ENCODE measurements at regions not wholly inside any gene's neighbourhood (a gene's known extent, or its start where the extent isn't known, plus 50 kb on each side); places are given as distances from the start of the nearest gene placed in this dataset.
A peak's percentile ranks its signal among the peaks of the same experiment; 100 is the strongest.

DNA sequence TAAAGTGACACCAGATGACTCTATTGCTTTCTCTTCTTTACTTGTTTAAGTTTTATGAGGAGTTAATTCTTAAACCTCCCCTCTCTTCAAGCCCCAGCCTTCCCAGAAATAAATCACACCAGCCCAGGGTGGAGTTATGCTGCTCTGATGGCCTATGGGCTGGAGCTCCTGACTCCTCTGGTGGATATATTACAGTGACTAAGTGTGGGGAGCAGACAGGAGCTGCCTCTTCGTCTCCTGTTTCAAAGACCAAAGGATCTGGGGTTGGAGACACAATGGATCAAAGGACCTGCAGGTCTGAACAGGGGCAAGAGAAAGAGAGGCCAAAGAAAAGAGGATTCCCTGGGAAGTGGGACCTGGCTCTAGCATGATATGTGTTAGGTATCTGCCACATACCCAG, 312.0 kb upstream of the MSX2 start:
- no peak for DNase-seq (ENCODE audit: low read depth)

DNA sequence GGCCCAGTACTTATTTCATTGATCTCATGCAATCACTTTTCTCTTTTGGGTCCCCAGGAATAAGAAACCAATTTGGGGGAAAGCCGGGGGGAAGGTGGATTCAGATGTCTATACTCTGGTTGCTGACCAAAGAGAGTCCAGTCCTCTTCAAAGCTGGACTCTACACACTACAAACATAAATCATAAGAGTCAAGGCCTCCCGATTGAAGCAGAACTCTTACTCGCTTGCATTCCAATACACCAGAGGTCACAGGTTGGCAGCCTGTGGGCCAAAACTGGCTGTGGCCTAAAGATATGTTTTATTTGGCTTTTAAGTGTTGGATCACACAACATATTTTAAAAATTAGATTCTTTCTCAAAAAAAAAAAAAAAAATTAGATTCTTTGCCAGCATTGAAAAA, 311.4 kb upstream of the MSX2 start:
- DNase-seq (ENCODE audit: low read depth), result peak; percentile 33

DNA sequence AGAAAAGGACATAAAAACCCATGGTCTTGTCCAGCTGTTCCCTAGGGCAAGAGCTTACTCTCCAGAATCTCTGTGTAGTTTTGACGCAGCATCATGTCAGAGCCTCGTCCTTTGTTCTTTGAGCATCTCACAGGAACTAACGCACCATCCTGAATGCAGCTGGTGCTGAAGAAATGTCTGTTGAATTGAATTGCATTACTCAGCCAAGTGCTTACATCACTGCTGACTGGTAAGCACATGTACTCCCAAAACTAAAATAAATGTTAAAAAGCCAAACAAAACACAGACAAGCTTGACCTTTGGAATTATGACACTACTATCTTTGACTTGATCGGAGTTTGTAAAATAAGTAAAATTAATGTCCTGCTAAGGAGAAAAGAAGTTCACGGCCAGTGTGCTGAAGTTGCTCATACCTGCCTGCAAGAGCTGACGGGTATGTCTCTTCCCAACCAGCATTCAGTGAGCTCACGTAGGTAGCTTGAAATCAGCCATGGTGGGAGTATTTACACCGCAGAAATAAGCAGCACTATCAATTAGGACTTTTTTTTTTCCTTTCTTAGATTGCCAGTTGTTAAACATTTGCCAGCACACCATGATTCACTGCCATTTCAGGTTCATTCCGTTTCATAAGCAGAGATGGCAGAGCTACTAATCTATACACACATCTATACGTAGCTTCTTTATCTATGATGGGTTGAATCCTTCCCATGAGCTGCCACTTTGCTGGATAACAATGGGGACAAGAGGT, 310.6 kb upstream of the MSX2 start:
- DNase-seq (ENCODE audit: low read depth), result peak; percentile 73

DNA sequence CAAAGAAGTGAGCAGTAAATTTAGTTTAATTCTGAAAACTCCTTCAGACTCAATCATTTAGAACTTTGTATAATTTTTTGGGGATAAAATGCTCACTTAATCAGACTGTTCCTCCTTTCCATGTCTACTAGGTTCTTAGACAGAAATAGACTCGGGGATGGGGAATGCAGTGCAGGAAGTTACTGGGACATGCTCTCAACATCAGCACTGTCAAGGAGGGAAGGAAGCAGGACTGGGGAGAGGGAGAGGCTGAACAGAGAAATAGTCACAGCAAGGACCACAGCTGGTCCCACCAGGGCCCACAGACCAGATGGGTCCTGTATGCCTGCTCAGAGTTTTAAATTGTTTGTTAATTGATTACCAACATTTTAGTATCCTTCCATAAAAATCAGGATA, 310.1 kb upstream of the MSX2 start:
- no peak for DNase-seq (ENCODE audit: low read depth)

DNA sequence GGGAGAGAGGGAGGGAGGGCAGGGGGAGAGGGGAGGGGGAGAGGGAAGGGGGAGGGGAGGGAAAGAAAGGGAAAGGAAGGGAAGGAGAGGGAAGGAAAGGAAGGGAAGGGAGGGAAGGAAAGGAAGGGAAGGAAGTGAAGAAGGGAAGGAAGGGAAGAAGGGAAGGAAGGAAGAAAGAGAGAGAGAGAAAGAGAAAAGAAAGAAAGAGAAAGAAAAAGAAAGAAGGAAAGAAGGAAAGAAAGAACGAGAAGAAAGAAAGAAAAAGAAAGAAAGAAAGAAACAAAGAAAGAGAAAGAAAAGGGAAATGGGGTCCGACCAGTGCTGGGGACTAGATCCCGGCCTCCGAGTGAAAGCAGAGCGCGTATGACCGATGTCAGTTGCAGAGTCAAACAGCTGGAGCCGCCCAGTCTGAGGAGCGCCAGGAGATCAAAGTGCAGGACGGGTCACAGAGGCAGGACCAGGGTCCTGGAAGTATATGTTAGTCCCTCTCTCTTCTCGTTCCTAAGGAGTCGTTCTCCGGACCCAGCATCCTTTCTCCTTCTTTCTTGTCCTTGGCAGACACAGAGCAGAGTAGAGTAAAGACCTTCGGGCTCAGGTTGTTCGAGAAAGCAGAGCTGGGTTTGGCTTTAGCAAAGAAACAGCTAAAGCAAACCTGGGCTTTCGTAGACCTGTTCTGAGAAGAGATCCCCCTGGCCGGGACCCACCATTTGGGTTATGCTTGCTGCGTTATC, 305.4 kb upstream of the MSX2 start:
- DNase-seq (ENCODE audit: low read depth), result no peak

DNA sequence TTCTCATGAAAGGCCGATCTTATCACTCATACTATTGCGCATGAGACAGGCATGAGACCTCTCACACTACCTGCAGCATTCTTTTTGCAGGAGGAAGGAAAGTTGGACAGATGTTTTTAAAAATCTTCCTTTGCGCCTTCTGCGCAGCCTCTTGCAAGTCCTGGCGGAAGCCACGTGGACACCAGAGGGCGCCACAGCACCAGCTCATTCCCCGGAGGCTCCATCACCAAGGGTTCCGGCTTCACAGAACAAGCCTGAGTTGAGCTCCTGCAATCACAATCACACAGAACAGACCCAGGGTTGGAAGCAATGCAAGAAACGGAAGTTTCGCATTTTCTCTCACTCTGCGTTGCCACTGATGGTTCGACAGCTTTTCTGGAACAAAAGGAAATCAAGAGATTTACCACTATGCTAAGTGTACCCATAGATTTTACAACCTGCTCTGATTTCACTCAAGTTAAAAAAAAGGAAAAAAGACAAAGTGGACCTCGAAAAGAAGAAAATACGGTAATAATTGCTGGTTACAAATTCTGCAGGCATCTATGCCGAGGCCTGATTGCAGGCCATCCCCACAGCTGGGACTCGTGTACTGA, 304.7 kb upstream of the MSX2 start:
- peak; percentile 74 for DNase-seq (ENCODE audit: low read depth)

DNA sequence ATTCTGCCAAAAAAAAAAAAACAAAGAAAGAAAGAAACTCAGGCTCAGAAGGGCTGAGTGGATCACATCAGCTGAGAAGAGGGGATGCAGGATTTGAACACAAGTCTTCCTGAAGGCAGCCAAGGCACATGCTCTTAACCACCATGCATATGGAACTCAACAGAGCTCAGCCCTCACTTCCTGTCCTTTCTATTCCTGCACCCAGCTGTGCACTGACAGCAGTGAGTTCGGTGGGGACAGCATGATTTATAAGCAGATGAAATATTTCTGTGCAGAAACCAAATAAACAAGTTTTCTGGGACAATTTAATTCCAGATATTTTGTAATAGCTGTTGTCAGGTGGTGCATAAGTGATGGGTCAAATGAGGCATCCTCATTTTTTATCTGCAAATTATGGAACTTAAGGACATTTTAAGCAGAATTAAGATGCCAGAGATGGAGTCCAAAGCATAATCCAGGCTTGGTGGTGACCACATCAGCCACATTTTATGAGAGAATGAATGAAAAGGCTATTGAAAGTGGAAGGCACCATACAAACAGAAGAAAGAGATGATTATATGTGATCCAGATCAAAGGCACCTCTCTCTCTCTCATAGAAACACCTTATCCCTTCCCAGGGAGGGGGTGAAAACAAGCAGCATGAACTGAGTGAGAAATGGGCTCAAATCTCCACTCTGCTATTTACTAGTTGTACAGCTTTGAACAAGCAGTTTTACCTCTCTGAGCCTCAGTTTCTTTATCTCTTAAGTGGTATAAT, 303.6 kb upstream of the MSX2 start:
- DNase-seq (ENCODE audit: low read depth), result no peak

DNA sequence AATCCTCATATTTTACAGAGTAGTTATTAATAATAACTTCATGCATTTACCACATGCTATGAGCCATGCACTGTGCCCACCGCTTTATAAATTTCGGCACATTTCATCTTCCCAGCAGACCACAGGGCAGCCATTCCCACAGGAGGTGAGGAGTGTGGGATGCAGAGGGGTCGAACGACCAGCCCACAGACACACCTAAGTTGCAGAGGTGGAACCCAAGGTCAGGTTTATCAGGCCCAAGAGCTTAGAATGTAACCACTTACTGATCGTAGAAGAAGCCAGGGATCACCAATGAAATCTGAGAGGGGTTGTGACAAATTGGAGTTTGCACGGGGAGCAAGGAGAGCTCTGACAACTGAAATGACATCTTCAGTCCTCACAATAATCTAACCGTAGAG, 303.0 kb upstream of the MSX2 start:
- DNase-seq (ENCODE audit: low read depth), result no peak

DNA sequence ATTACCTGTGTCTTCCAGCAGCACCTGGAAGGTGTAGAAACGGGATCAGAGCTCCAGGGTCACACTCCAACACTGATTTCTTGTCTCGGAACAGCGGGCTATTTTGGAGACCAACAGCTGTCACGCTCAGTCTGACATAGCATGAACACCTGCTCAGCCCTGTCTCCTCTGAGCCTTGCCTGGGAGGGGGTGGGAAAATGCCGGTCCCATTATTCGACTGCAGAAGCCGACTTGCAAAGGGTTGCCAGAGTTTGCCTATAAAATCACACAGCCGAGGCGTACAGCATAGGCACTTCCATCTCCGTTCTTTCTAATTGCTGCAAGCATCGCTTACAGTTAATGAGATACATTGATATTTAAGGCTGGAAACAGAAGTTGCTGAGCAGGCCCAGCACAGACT, 300.8 kb upstream of the MSX2 start:
- DNase-seq (ENCODE audit: low read depth), result no peak

DNA sequence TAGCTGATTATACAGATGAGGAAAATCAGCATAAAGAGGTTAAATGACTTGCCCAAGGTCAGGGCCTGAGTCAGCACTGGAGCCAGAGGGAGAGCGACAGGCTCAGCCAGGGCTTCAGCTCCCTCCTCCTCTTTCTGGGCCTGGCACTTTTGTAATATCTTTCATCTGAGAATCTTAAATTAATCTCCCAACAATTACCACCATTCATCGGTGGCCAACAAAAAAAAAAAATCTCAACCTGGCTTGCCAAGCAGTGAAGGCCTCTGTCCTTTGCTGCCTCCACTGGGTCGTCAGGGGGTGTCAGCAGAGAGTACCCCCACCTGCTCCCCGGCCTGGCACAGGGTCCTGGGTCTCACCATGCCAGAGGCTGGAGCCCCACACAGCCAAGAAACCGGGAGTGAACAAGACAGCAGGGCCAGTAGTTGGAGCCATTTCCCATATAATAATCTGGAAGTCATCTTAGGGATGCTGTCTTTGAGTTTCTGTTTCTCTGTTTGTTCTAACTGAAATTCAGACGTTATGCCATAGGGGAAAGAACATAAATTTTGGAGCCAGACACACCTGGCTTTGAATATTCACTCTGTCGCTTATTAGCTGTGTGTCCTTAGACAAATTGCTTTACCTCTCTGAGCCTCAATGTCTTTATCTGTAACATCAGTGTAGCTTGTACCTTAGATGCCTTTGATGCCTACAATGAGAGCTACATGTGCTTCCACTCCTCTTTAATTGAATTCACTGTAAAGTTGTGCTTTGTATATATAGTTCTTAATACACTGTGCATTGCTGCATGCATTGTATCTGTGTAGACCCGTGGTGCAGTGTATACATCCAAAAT, 299.9 kb upstream of the MSX2 start:
- DNase-seq (ENCODE audit: low read depth), result no peak

DNA sequence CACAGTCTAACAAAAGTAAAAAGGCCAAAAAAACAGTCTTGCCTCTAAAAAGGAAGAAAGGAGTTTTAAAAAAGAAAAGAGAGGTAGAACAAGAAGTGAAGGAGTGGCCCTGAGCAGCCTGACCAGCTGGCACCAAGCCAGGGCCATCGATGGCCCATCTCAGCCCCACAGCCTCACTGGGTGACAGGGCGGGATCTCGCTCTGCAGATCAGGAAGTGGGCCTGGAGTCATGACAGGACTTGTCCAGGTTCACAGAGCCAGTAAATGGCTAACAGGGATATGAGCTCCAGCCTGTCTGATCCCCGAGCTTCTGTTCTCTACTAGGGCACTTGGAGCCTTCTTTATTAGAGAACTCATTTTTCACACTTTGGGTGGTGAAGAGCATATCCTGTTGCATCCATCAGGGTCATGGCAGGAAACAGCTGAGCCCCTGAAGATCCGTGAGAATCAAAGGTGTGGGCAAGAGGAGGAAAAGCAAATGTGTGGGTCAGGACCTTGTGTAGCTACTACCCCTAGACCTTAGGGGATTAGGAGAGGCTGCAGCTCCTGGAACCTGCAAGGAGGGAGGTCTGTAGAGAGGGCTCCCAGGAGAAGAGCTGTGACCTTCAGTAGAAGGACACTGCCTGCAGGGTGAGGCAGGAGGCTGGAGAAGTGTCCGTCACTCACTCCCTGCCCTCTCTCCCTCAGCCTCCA, 299.0 kb upstream of the MSX2 start:
- DNase-seq (ENCODE audit: low read depth), result no peak

DNA sequence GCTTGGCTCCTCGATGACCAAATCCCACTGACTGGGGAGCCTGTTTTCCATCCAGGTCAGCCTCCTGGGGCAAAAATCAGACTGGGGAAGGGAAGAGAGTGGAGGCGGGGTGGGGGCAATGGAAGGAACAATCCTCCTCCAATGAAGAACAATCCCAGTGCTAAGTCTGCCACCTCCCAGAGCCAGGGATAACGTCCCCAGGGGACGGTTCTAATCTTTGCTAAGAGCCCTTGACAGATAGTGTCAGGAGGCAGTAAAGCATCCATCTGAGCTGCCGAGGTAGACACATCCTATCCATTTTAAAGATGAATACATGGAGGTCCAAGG, 298.5 kb upstream of the MSX2 start:
- DNase-seq (ENCODE audit: low read depth), result no peak

DNA sequence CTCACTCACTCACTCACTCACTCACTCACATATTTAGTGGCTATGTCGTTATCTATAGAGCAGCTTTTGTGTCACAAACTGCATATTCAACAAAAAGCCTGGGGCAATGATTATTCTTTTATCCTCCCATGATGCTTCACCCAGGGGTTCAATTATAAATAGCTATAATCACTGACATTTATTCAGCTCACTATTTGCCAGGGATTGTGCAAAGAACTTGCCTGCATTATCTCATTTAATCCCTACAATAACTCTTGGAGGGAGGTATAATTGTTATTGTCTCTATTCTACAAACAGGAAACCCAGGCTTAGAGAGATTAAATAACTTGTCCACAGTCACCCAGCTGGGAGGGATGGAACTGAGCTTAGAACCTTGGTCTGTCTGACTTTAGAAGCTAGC, 298.0 kb upstream of the MSX2 start:
- DNase-seq (ENCODE audit: low read depth), result no peak

DNA sequence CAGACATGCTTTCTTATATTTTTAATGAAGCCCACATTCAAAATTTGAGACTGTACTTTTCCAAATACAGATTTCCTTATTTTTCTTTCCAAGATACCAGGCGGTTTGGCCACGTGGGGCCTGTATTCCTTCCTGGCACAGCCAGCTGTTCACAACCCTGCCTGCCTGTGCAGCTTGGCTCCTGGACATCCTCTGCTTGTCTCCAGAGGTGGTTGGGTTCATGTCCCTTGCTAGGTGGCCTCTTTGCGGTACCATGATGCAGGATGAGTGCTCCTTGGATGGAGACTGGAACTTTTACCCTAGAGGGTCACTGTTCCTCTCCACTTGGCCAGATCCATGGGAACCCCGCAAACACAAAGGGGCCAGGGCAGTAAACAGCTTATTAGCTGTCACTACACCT, 297.5 kb upstream of the MSX2 start:
- DNase-seq (ENCODE audit: low read depth), result no peak

DNA sequence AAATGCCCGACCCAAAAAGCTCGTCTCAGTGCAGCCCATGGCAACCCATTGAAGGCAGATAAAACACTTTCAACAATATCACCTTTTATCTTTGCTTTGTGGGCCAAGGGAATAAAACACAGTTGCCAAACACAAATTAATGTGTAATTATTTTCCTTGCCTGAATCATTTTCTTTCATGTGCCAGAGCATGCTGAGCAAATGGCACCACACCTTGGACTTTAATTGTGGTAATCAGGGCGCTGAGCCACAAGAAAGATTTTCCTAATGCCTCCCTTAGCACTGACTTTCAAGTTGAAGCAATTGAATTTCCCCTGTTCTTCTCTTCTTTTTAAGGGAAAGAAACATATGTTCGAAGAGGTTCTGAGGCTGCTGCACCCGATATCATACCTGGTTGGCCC, 297.1 kb upstream of the MSX2 start:
- no peak for DNase-seq (ENCODE audit: low read depth)

DNA sequence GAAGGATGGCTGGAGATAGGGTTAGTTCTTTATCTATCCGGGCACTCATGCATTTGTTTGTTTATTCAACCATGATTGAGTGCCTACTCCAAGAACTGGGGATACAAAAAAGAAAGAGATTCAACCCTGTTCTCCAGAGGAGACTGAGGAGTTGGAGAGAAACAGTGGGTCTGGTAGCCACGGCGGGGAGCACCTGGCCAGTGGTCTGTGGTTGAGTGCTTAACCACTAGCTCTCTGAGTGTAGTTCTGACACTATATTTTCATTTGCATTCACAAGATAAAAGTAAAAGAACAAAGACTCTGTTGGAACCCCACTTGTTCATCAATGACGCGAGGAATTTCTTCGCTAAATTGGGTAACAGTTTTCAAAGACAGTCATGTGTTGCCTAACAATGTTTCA, 295.5 kb upstream of the MSX2 start:
- no peak for DNase-seq (ENCODE audit: low read depth)

DNA sequence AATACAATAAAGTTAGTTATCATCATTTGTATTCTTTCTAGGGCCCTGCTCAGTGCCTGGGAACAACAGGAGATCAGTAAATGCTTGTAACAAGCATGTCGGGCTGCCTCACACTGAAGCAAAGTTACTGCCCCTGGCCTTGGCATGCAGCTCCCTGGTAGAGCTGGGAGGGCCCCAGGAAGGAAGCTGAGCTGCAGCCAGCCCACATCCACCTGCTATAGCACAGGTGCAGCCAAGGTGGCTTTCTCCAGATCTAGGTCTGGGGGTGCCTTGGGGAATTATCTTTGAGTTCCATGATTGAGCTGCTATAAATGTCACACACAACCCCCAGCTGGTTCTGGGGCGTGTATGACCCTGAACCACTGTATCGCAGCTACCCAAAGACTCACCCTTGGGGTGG, 293.4 kb upstream of the MSX2 start:
- no peak for DNase-seq (ENCODE audit: low read depth)

DNA sequence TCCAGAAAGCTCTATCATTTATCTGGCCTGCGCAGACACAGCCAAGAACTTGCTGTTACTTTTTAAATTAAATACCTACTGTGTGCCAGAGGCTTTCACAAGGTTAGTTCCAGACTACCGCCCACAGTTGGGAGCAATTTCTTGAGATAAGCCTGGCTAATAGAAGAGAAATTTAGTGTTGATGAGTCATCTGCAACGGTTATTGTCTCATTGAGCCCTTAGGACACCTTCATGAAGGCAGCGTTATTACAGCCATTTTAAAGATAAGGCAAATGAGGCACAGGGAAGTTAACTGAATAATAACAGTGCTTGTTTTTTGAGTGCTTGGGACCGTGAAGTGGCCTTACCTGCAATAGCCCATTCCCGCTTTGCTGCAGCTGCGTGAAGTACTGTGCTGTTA, 292.9 kb upstream of the MSX2 start:
- DNase-seq (ENCODE audit: low read depth), result no peak

DNA sequence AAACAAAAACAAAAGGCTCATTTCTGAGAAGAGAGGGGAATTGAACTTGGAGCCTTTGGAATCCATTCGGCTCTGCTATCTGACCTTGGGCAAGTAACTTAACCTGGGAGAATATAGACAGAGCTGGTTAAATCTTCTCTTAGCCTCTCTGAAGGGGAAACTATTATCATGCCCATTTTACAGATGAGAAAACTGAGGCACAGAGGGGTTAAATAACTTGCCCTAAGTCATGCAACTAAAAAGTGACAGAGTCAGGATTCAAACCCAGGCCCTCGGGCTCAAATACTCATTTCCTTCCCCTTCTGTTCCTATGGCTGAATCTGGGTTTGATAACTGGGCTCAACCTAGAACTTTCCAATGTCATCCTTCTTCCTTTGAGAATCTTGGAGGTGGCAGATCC, 291.3 kb upstream of the MSX2 start:
- DNase-seq (ENCODE audit: low read depth), result no peak

DNA sequence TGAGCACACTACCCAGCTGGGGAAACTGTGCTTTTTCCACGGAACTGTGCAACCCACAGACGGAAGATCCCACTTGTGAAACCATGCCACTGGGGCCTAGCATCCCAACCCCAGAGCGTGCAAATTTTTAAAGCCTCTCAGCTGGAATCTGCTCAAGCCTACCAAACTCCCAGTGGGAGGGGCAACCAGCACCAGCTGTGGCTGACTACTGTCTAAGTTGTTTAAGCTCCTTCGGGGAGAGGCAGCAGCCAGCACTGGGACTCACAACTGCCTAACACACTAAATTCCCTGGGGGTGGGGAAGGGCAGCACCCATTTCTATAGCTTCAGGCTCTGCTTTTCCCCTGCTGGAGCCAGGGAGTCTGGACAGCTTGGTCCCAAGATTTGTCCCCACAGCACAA, 287.6 kb upstream of the MSX2 start:
- no peak for DNase-seq (ENCODE audit: low read depth)

DNA sequence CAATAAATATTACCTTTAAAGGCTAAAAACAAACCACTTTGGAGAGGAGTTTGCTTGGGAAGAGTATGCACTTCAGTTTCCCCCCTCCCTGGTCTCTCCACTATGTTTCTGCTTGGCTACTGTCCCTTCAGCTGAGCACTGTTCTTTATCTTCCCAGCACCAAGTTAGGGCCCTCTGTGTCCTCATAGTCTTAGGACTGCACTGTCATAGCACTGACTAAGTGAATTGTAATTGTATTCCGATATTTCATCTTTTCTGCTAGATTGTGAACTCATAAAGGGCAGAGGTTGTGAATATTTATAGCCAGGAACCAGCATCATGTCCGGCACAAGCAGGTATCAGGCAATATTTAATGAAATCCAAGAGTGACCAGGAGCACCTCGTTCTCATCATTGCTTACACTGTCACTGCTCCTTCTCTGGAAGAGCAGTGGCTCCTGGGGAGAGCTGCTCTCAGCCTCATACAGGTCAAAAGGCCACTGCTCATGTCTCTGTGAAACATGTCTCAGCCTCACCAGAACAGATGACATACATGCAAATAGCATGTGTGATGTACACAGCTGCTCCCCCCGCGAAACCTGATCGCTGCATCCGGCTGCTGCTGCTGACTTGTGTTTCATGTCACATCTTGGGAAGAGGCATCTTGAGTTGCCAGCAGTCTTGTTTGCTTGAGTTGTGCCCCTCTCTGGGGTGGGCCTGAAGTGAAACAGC, 279.7 kb upstream of the MSX2 start:
- DNase-seq (ENCODE audit: low read depth), result no peak

Data from stromal cell of bone marrow (primary cell).